Tibial artery (tissue), 4 donors: ENCODE measurements at regions not wholly inside any gene's neighbourhood (a gene's known extent, or its start where the extent isn't known, plus 50 kb on each side); places are given as distances from the start of the nearest gene placed in this dataset.

ENCODE experiments used
- DNase-seq, 2 donors: peaks; one replicate each; pipeline ENCODE4 v3.0.0-alpha.2; 2019
- H3K27ac ChIP-seq, 2 donors: fragments of 200-600 bp; sonication (generic) in 1 of 2; 1 replicate in 1 of 2; 2 replicates in 1 of 2; pipeline ENCODE4 v1.5.1; 2018 to 2019; ENCODE audit warnings: mild to moderate bottlenecking in 1 of 2
- H3K27me3 ChIP-seq, 2 donors: fragments of 200-600 bp; sonication (generic) in 1 of 2; one replicate each; pipeline versions ENCODE4 v1.5.1 to v1.6.0; 2016 to 2019
- H3K36me3 ChIP-seq, 3 donors: fragments of 200-600 bp; sonication (generic) in 2 of 3; one replicate each; pipeline ENCODE4 v1.5.1; 2016 to 2019; ENCODE audit warnings: mild to moderate bottlenecking in 2 of 3
- H3K4me1 ChIP-seq, 4 donors: fragments of 200-600 bp; sonication (generic) in 2 of 4; 1 replicate in 3 of 4; 2 replicates in 1 of 4; pipeline ENCODE4 v1.5.1; 2016 to 2019
- H3K4me3 ChIP-seq, 2 donors: fragments of 200-600 bp; sonication (generic) in 1 of 2; 1 replicate in 1 of 2; 2 replicates in 1 of 2; pipeline ENCODE4 v1.5.1; 2018 to 2019; ENCODE audit warnings: mild to moderate bottlenecking in 2 of 2
- H3K9me3 ChIP-seq, 3 donors: fragments of 200-600 bp; sonication (generic) in 1 of 3; one replicate each; pipeline ENCODE4 v1.5.1; 2016 to 2019
- intact Hi-C: fragments of 100-400 bp; cut with DNase I; formaldehyde crosslinking; loops from one replicate; pipeline ENCODE4 v1.15.0; 2023; ENCODE audit warnings: low total_unique reads
- TF ChIP-seq, protein P1 (sequence below), 2 experiments: fragments of 200-600 bp in 1 of 2; fragments of 450-650 bp in 1 of 2; IDR thresholded peaks; one replicate each; pipeline ENCODE4 v1.5.1; 2017 to 2019; ENCODE audit warnings: antibody characterized with exemption in 2 of 2, mild to moderate bottlenecking in 1 of 2, moderate library complexity in 1 of 2

DNA sequence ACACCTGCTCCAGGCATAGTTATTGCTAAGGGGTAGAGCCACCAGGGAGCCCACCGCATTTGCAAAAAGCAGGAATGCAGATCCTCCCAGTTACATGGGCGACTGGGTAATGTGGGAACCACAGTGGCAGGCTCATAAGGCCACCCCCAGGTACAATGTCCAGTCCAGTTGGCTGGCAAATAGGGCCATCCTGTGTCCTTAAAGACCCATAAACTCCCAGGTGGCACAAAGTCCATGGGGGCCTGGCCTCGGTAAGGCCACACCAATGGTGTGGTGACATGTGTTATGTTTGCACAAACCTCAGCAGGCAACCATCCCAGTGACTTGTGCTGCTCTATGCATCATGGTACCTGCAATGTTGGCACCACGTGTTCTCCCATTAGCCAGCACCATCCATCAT is 283.6 kb upstream of the GYPC start:
- Histone ChIP-seq H3K36me3 (no peaks in the 10 kb centered on the region), H3K9me3 (no peaks in the 10 kb centered on the region), H3K4me3 (no peak overlapping the region), H3K27me3 (no peaks in the 10 kb centered on the region), H3K27ac (no peak overlapping the region), H3K4me1 (peaks cover 0 to 13% (median 6%) of the 10 kb centered on the region in 4 donors)
- DNase-seq = no peak
- TF ChIP-seq, protein P1, sequence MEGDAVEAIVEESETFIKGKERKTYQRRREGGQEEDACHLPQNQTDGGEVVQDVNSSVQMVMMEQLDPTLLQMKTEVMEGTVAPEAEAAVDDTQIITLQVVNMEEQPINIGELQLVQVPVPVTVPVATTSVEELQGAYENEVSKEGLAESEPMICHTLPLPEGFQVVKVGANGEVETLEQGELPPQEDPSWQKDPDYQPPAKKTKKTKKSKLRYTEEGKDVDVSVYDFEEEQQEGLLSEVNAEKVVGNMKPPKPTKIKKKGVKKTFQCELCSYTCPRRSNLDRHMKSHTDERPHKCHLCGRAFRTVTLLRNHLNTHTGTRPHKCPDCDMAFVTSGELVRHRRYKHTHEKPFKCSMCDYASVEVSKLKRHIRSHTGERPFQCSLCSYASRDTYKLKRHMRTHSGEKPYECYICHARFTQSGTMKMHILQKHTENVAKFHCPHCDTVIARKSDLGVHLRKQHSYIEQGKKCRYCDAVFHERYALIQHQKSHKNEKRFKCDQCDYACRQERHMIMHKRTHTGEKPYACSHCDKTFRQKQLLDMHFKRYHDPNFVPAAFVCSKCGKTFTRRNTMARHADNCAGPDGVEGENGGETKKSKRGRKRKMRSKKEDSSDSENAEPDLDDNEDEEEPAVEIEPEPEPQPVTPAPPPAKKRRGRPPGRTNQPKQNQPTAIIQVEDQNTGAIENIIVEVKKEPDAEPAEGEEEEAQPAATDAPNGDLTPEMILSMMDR (IDR thresholded peaks at IDR 0.05) = no peak
- intact Hi-C loops = no loop called here

DNA sequence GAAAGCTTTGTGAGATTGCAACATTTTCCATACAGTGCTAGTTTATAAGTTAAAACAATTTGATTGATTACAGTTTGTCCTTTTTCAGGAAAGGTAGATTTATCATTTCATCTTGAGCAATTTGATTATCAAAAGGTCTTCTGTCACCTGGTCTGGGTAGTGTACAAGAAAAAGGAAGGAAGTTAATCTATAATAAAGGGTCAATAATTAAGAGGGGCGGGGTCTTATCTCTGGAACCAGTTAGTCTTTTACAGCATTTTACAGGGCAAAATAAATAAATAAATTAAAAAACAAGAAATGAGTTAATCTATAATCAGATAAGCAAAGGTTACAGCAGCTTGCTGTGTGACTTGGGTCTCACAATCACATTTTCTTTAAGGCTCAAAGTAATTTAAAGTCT is 277.8 kb upstream of the GYPC start:
- H3K4me3 ChIP-seq = no peak overlapping the region

DNA sequence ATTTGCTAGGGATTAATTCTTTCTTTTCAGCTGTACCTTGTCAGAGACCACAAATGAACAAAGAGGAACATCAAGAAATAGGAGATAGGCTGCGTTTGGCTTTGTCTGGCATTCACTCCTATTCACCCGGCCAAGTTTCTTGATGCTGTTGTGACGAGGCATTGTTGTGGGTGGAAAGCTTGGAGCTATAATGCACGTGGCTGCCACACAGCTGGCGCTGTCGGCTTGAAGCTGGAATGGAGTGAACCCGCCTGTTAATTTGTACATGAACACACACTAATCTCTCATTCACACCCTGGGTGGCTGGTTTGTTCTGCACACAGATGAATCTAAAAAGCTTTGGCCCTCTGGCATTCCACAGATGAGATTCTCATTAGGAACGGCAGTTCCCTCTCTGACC is 274.9 kb upstream of the GYPC start:
- DNase-seq = no peak
- peaks cover 0 to 3% (median 0%) of the 10 kb centered on the region in 3 donors for H3K9me3 ChIP-seq
- TF ChIP-seq, protein P1 (IDR thresholded peaks at IDR 0.05) = no peak
- no peaks in the 10 kb centered on the region for H3K36me3 ChIP-seq
- no peak overlapping the region for H3K27ac ChIP-seq
- H3K27me3 ChIP-seq = no peaks in the 10 kb centered on the region
- H3K4me3 ChIP-seq = no peak overlapping the region
- intact Hi-C loops = no loop called here
- no peaks in the 10 kb centered on the region for H3K4me1 ChIP-seq

More for the DNA sequence above, 277.8 kb upstream of the GYPC start:
- no peaks in the 10 kb centered on the region for H3K4me1 ChIP-seq
- TF ChIP-seq, protein P1 (IDR thresholded peaks at IDR 0.05) = no peak
- no peaks in the 10 kb centered on the region for H3K27me3 ChIP-seq
- H3K27ac ChIP-seq = no peak overlapping the region
- no peaks in the 10 kb centered on the region for H3K36me3 ChIP-seq
- no peaks in the 10 kb centered on the region for H3K9me3 ChIP-seq
- intact Hi-C loops = no loop called here
- DNase-seq = no peak

DNA sequence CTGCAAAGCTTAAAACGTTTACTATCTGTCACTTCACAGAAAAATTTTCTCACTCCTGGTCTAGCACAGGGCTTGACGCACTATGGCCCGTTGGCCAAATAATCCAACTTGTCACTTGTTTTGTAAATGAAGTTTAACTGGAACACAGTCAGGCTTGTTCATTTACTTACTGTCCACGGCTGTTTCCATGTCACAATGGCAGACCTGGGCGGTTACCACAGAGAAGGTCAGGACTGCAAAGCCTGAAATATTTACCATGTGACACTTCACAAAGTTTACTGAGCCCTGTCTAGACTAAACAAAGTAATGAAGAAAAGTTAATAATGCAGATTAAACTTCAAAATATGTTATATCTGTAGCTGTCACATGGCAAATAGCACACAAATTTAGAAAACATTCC is 273.0 kb upstream of the GYPC start:
- TF ChIP-seq, protein P1 (IDR thresholded peaks at IDR 0.05) = no peak
- Histone ChIP-seq H3K9me3 (peaks cover 0 to 3% (median 0%) of the 10 kb centered on the region in 3 donors), H3K36me3 (no peaks in the 10 kb centered on the region), H3K4me1 (no peaks in the 10 kb centered on the region), H3K4me3 (no peak overlapping the region), H3K27me3 (no peaks in the 10 kb centered on the region), H3K27ac (no peak overlapping the region)
- DNase-seq = no peak
- intact Hi-C loops = no loop called here

DNA sequence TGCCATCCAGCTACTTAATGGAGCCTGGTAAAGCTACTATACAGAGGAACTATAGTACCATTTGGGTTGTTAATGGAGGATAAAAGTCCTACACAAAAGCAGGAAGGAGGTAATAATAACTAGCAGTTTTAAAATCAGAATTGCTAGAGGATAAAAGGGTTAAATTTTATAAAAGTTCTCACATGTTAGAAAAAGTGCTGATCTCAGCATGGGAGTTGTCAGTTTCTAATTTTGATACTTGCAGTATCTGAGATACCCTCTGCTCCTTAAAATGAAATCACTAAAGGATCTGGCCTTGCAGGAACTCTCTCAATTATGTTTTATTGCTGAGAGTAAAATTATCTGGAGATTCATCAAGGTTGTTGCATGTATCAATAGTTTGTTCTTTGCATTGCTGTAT is 272.2 kb upstream of the GYPC start:
- Histone ChIP-seq H3K36me3 (no peaks in the 10 kb centered on the region), H3K27me3 (no peaks in the 10 kb centered on the region), H3K4me3 (no peak overlapping the region), H3K4me1 (no peaks in the 10 kb centered on the region), H3K9me3 (peaks cover 0 to 3% (median 0%) of the 10 kb centered on the region in 3 donors), H3K27ac (no peak overlapping the region)
- intact Hi-C loops = no loop called here
- no peak for DNase-seq
- TF ChIP-seq, protein P1 (IDR thresholded peaks at IDR 0.05) = no peak

DNA sequence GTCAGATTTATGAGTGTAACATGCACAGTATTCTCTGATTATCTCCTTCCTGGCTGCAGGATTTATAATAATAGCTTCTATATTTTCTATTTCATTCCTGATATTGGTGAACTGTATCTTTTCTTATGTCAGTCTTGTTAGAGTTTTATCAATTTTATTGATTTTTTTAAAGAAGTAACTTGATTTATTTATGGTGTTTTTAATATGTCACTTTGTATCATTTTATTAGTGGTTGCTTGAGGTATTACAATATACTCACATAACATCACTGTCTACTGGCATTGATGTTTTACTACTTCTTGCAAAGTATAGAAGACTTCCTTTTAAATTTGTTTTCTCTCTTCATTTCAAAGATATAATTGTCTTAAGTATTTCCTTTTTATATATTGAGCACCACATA is 270.5 kb upstream of the GYPC start:
- H3K4me1 ChIP-seq = no peaks in the 10 kb centered on the region

More for the DNA sequence above, 270.5 kb upstream of the GYPC start:
- Histone ChIP-seq H3K36me3 (no peaks in the 10 kb centered on the region), H3K9me3 (peaks cover 0 to 3% (median 0%) of the 10 kb centered on the region in 3 donors), H3K4me3 (no peak overlapping the region), H3K27me3 (no peaks in the 10 kb centered on the region), H3K27ac (no peak overlapping the region)
- TF ChIP-seq, protein P1 (IDR thresholded peaks at IDR 0.05) = no peak
- intact Hi-C loops = no loop called here
- DNase-seq = no peak
